ENCODE measurements at regions not wholly inside any gene's neighbourhood (a gene's known extent, or its start where the extent isn't known, plus 50 kb on each side); places are given as distances from the start of the nearest gene placed in this dataset.

GRCh38 chr10:78859266-78859665 lies 209.5 kb upstream of the ZMIZ1 start:
- no peak for DNase-seq (ENCODE audit: low read depth)

- no peak for DNase-seq (ENCODE audit: low read depth)
Measured at GRCh38 chr10:78859769-78860168, 209.0 kb upstream of the ZMIZ1 start.

GRCh38 chr10:78860260-78860914 lies 208.4 kb upstream of the ZMIZ1 start:
- DNase-seq (ENCODE audit: low read depth) = no peak

- no peak for DNase-seq (ENCODE audit: low read depth)
Measured at GRCh38 chr10:78861529-78862327, 207.0 kb upstream of the ZMIZ1 start.

GRCh38 chr10:78862328-78862640 lies 206.5 kb upstream of the ZMIZ1 start:
- no peak for DNase-seq (ENCODE audit: low read depth)

- no peak for DNase-seq (ENCODE audit: low read depth)
Measured at GRCh38 chr10:78863140-78863905, 205.4 kb upstream of the ZMIZ1 start.

GRCh38 chr10:78863906-78864239 lies 204.9 kb upstream of the ZMIZ1 start:
- no peak for DNase-seq (ENCODE audit: low read depth)

GRCh38 chr10:78864761-78865537 lies 203.8 kb upstream of the ZMIZ1 start:
- no peak for DNase-seq (ENCODE audit: low read depth)

GRCh38 chr10:78865538-78865875 lies 203.3 kb upstream of the ZMIZ1 start:
- no peak for DNase-seq (ENCODE audit: low read depth)

GRCh38 chr10:78865931-78866717 lies 202.6 kb upstream of the ZMIZ1 start:
- no peak for DNase-seq (ENCODE audit: low read depth)

- no peak for DNase-seq (ENCODE audit: low read depth)
Measured at GRCh38 chr10:78866731-78867554, 201.8 kb upstream of the ZMIZ1 start.

- DNase-seq (ENCODE audit: low read depth) = no peak
Measured at GRCh38 chr10:78867555-78867939, 201.2 kb upstream of the ZMIZ1 start.

- no peak for DNase-seq (ENCODE audit: low read depth)
Measured at GRCh38 chr10:78868048-78868447, 200.7 kb upstream of the ZMIZ1 start.

- DNase-seq (ENCODE audit: low read depth) = no peak
Measured at GRCh38 chr10:78868456-78868855, 200.3 kb upstream of the ZMIZ1 start.

- no peak for DNase-seq (ENCODE audit: low read depth)
Measured at GRCh38 chr10:78868861-78869260, 199.9 kb upstream of the ZMIZ1 start.

GRCh38 chr10:78869508-78870454 lies 199.0 kb upstream of the ZMIZ1 start:
- no peak for DNase-seq (ENCODE audit: low read depth)

- no peak for DNase-seq (ENCODE audit: low read depth)
Measured at GRCh38 chr10:78870458-78870857, 198.3 kb upstream of the ZMIZ1 start.

GRCh38 chr10:78871796-78872195 lies 197.0 kb upstream of the ZMIZ1 start:
- no peak for DNase-seq (ENCODE audit: low read depth)

- DNase-seq (ENCODE audit: low read depth) = no peak
Measured at GRCh38 chr10:78873413-78873812, 195.4 kb upstream of the ZMIZ1 start.

Measured in renal cortical epithelial cell (primary cell).